ENCODE measurements at regions not wholly inside any gene's neighbourhood (a gene's known extent, or its start where the extent isn't known, plus 50 kb on each side); places are given as distances from the start of the nearest gene placed in this dataset.
"Not testable (repeated sequence)": the region's sequence is repeated elsewhere in the genome, so short reads cannot be mapped to it uniquely, and the experiment has no call there.

DNA sequence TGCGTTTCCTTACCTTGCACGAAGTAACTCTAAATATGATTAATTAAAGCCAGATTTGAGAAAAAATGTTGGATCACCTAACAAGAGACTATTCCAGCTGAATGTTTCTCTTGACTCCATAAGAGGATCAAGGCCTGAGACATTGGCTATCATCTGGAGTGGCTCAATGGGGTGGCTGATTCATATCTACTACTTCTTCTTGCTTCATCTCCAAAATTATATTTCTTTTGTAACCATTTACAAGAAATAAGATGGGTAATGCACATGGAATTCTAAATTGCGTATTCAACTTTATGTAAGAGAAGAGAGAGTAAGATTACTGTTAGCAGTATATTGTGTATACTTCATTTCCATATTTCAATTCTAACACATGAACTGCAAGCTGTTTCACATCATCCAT is 819.0 kb upstream of the EYS start:
- ATAC-seq: no peak

DNA sequence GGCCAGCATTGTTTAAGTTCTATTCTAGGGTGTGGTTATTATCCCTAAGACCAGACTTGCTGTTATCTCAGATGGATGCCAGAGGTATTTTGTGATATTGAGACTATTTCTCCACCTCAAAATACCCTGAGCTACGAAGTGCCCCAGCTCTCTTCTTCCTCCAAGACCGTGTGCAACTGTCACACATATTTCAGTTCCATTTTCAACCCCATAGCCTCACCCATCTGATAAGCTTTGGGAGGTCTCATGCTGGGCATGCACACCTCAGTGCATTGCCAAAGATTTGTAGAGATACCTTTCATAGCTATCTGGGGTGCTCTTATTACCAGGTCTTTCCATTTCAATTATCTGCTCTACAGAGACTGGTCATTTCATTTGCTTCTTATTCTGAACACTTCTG is 815.8 kb upstream of the EYS start:
- no peak for ATAC-seq

DNA sequence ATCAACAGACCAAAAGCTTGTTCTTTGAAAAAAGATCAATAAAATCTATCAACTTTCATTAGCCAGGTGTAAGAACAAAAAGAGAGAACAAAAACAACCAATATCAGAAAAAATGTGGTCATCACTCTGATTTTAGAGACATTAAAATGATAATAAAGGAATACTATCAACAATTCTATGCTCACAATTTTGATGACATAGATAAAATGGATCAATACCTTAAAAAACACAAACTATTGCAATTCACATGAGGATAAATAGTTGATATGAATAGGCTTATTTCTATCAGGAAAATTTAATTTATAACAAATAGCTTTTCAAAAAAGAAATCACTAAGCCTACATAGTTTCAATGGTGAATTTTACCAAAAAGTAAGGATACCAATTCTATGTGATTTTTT is 809.4 kb upstream of the EYS start:
- ATAC-seq: no peak

DNA sequence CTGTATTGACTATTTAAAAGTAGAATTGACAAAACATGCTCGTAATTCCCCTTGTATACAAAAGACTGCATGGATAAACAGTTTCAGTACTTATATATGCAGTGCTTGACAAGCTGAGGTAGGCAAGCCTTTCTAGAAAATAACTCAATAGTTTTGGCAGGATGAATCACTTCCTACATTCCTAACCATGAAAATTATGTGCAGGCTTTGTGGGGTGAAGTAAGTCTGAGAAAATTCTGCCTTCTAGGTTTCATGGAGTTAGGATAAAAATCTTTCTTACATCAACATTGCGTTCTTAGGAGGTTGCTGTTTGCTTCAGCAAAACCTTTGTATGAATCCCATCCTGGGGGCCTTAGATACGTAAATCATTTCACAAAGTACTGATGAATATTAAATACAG is 801.4 kb upstream of the EYS start:
- ATAC-seq: no peak

DNA sequence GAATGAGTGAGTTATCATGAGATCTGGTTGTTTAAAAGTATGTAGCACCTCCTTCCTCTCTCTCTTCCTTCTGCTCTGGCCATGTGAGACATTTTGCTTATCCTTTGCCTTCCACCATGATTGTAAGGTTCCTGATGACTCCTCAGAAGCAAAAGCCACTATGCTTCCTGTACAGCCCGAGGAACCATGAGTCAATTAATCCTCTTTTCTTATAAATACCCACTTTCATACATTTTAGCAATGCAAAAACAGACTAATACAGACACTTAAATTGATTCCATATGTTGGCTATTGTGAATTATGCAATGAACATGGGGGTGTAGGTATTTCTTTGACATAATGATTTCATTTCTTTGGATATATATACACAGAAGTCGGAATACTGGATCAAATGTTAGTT is 792.8 kb upstream of the EYS start:
- ATAC-seq: no peak

DNA sequence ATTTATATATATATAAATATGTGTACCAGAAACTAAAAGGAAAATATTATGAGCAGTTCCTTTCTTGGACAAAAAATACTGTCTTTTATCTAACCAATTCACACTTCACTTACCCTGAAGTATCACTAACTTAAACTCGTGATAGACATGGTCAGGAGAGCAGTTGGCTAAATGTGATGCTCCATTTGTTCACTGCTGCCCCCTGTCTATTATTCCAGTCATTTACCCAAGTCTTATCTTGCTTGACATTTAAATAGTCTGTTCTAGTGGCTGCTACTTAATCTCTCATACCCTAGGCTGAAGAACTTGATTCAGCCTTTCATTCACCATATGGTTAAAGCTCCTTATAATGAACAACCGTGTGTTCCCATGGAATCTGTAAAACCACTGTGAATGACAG is 789.6 kb upstream of the EYS start:
- no peak for ATAC-seq

DNA sequence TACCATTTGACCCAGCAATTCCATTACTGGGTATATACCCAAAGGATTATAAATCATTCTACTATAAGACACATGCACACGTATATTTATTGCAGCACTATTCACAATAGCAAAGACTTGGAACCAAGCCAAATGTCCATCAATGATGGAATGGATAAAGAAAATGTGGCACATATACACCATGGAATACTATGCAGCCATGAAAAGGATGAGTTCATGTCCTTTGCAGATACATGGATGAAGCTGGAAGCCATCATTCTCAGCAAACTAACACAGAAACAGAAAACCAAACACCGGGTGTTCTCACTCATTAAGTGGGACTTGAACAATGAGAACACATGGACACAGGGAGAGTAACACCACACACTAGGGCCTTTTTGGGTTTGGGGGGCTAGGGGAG is 787.6 kb upstream of the EYS start:
- ATAC-seq: not testable (repeated sequence)

DNA sequence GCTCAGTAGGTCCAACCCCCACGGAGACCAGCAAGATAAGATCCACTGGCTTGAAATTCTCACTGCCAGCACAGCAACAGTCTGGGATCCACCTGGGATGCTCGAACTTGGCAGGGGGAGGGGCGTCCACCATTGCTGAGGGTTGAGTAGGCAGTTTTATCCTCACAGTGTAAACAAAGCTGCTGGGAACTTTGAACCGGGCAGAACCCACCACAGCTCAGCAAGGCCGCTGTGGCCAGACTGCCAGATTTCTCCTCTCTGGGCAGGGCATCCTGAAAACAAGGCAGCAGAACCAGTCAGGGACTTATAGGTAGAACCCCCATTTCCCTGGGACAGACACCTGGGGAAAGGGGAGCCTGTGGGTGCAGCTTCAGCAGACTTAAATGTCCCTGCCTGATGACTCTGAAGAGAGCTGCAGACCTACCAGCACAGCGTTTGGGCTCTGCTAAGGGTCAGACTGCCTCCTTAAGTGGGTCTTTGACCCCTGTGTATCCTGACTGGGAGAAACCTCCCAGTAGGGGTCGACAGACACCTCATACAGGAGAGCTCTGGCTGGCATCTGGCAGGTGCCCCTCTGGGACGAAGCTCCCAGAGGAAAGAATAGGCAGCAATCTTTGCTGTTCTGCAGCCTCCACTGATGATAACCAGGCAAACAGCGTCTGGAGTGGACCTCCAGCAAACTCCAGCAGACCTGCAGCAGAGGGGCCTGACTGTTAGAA is 782.4 kb upstream of the EYS start:
- ATAC-seq: no peak

DNA sequence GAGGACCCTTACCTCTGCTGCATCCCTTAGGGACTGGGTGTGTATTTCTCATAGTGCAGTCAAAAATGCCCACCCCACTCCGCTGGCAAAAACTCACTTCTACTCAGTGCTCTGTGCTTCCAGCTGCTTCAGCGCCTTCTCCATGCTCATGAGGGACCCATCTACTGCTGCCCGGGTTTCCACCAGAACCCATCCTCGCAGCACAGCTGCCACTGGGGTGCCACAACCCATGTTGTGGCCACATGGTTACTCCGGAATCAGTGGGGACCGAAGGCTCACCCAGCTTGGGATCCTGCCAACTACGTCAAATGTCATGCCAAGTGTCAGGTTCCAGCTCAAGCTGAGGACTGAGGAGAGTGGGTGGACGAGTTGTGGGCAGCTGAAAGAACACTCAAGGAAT is 774.2 kb upstream of the EYS start:
- no peak for ATAC-seq

DNA sequence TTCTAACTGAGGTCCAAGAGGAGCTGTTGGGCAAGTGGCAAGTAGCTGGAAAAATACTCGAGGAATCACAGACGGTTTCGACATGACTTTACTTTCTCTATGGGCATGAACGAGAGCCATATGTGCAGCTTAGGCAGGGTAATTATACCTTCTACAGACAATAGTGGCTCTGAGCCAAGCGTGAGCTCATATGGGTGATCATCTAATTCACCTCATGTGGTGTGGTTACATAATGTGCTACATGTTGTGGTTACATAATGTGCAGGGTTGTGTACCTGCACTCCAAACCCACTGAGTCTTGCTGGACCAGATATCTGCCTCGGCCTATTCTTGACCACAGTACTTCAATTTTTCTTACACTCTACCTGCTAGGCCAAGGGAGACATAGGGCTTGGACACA is 771.7 kb upstream of the EYS start:
- no peak for ATAC-seq

DNA sequence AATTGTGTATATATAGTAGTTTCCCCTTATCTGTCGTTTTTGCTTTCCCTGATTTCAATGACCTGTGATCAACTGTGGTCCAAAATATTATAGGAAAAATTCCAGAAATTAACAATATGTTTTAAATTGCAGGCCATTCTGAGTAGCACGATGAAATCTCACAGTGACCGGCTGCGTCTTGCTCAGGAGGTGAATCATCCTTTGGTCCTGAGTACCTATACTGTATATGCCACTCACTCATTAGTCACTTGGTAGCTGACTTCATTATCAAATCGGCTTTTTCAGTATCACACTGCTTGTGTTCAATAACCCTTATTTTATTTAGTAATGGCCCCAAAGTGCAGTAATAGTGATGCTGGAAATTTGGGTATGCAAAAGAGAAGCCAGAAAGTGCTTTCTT is 728.3 kb upstream of the EYS start:
- ATAC-seq: no peak

DNA sequence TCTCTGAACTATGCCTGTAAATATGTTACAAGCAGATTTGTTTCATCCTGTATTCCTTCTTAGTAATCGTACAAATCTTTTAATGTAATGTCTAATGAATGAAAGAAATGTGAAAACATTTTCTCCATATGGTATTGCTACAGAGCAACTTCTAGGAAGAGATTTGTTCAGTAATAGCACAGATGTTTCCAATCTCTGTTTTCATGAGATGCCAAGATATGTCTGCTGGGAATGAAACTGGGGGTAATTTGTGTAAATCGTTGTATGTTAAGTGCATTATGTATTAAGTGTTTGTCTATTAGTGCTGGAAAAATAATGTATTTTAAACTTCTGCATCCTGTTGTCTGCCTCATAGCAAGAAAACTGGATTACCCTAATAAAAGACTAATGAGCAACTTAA is 722.2 kb upstream of the EYS start:
- ATAC-seq: no peak

DNA sequence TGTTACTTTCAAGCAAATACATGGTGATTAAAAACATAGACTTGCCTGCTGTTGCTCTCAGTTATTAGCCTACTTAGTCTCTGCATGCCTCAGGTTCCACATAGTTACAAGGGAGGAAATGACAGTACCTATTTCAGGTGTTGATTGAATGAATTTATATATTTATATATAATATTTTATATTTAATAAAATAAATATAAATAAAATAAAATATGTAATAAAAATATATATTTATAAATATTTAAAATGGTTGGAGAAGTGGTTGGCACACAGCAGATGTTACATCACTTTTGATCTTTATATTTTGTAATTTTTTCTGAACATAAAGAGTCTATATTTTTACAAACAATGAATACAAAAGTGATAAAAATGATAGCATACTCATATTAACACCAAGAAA is 716.0 kb upstream of the EYS start:
- no peak for ATAC-seq

DNA sequence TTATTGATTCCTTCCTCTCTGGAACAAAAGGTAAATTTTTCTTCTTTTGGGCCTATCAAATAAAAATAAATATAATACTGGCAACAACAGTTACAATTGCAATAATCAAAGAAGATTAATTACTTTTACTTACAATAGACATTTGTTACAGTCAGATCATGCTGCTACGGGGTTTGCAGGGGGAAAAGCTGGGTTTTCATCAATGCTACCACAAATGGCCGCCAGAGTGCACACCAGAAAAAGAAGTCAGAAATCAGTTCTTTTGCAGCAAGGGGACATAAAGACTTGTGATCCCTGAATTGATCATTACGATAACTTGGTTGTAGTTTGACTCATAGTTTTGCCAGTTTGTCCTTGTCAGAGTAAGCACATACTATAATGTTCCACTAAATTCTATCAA is 714.5 kb upstream of the EYS start:
- no peak for ATAC-seq

DNA sequence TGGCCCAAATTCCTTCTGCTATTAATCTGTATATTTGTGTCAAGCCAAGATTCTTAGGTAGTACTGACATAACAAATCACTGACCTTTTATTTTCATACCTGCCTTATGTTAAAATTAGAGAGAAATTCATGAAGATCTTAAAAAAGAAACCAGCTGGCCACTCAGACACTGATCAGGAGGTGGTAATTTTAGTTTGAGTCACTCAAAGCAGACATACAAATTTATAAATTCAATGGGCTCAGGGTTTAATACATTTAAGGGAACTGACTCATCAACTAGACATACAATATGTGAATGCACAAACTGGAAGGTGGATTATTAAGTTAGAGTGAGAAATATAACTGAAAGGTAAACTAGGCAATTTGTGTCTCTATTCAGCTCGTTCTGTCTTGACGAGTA is 711.9 kb upstream of the EYS start:
- ATAC-seq: no peak

DNA sequence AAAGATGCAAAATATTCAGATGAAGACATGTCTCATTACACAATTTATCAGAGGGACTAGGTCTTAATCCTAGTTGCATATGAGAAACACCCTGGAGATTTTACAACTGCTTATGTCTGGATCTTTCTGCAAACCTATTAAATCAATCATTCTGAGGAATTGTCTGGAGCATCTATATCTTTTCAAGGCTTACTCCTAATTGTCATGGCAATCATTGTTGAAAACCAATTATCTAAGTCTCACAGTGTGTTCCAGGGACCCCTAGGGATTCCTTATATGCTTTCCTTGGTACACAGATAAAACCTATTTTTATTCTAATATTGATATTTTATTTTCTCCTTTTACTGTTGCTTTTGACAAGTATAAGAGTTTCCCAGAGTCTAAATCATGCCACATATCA is 696.9 kb upstream of the EYS start:
- ATAC-seq: no peak

DNA sequence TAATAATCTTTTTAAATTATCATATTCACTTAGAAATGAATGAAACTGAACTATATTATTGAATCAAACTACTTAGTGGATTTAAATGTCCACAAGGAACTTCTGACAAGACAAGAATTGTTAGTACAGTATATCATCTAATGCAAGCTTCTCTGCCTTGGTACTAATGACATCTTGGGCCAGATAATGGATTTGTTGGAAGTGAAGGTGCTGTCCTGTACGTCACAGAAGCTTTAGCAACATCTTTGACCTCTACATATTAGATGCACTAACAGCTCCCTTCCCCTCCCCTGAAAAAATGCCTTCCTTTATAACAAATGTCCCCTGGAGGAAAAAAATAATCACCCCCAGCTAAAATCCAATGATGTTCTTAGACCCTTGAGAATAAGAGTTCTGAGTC is 695.8 kb upstream of the EYS start:
- ATAC-seq: no peak

DNA sequence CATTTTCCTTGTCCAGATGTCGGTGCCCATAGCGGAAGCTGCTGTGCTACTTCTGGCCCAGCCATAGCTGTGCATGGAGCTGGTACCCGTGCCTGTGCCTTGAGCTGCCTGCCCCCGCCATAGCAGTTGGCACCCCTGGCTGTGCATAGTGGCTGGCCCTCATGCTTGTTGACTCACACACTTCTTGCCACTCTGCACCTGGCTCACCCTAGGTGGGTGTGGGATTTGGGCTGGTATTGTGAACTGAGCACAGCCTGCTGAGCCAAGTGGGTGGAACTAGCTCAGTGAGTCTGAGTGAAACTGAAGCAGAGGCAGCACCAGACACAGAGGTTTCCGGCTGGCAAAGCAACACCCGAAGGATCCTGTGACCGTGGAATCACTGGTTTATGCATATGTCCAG is 689.5 kb upstream of the EYS start:
- ATAC-seq: no peak

DNA sequence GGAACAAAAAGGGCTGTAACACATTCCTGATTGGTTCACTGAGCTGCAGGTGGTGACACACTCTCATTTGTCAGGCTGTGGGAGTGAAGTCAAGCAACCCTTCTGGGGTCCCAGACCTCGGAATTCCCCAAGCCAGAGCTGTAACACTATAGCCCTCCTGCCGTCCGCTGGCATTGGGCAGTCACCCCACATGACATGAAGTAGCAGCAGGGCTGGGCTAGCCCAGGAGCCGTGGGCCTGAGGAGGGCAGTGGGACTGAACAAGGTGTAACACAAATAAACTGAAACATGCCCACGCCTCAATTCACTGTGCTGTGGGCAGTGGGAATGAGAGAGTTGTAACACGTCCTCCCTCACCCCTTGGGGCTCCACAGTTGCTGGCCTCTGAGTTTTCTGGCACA is 689.1 kb upstream of the EYS start:
- no peak for ATAC-seq

DNA sequence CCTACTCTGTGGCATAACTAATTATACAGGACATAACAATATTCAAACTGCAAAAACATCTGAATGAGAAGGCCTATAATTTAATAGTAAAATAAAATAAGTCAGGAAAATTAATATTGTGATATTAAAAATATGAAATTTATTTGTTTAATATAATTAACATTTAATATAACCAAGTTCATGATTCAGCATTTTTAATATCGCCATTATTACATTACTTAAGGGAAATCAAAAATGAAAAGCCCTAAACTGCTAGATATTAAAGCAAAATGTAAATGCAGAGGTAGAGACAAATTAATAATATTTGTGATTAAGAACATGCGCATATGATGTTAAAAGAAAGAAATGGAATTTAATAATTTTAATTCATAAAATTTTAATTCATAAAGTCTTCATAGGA is 683.4 kb upstream of the EYS start:
- no peak for ATAC-seq

DNA sequence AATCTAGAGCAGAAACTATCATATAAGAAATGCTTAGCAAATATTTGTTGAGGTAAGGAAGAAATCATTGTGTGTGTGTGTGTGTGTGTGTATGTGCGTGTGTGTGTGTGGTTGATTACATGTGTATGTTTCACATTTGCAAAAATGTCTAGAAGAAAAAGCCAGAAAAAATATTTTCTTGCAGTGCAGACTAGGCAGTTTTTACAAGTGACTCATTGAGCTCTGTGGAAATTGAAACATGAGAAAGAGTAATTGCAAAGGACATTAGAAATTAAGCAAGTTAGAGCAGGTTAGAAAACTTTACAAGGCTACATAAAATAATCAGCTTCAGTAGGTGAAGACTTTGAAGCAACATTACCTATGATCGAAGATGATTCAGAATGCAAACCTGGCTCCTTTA is 669.0 kb upstream of the EYS start:
- no peak for ATAC-seq

DNA sequence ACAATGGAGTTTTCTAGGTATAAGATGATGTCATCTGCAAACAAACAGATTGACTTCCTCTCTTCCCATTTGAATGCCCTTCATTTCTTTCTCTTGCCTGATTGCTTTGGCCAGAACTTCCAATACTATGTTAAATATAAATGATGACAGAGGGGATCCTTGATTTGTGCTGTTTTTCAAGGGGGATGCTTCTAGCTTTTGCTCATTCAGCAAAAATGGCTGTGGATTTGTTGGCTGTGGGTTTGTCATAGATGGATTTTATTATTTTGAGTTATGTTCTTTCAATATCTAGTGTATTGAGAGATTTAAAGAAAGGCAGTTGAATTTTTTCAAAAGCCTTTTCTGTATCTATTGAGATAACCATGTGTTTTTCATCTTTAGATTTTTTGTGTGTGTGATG is 662.4 kb upstream of the EYS start:
- ATAC-seq: no peak

DNA sequence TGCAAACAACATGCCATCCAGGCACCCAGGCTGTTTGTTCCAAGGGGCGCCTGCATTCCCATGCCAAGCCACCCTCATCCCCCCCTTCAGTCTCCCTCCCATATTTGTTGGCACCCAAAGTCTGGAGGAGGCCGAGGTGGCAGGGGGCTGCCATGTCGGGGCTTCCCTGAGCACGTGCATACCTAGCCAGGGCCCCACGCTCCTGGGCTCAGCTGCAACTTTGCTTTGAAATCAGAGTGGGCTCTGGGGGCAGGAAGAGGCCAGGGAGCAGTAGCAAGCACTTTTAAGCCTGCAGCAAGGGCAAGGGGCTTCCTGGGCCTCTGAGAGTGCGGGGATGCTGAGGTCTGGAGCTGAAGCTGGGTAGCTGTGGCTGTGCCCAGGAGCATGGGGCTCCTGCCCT is 655.9 kb upstream of the EYS start:
- ATAC-seq: no peak

DNA sequence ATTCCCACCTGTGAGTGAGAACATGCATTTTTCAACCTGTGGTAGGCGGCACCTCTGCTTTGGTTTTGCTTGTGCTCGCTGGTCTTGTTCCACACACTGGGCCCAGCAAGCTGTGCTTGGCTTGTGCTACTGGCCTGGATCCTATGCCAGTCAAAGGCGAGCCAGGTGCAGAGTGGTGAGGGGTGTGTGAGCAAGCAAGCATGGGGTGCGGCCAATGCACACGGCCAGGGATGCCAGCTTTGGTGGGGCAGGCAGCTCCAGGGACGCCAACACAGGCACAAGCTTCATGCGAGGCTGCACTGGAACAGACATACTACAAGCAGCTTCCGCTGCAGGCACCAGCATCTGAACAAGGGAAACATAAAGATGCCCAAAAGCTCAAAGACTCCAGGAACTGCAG is 654.9 kb upstream of the EYS start:
- no peak for ATAC-seq

DNA sequence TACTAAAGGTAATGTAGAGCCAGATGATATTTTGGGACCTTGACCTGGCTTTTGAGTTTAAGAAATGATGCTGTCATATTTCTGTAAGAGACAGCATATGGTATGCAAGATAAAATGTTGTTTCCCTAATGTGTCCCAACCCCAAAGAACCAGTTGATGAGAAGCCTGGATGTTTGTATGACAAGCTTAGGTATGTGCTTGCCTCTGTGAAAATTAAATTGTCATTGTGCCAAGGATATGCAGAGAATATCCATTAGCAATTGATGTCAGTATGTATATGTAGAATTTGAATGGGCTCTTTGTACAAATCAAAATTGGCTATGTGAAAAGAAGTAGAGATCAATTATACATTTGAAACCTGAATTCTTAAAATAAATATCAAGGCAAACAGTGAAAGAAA is 650.8 kb upstream of the EYS start:
- ATAC-seq: no peak

DNA sequence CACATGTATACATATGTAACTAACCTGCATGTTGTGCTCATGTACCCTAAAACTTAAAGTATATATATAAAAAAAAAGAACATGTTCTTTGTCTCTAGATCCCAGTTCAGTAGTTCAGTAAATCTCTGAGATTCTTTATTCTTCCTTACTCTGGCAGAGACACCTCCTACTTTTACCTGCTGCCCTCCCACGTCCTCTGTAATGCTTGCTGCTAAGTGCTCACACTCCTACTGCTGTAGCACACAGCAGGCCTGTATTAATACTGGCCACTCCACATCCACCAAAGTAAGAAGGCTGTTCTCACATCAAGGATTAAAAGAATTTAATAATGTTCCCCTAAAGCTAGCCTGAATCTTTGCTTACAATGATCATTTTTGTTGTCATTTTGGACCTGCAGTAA is 648.4 kb upstream of the EYS start:
- no peak for ATAC-seq

All from activated CD4-positive, CD25-positive, alpha-beta regulatory T cell treated with anti-CD3 and anti-CD28 coated beads, Interleukin-2, amount 50 U/mL, for 24 hours (primary cell).